Hepatocyte (in vitro differentiated cells): ENCODE measurements at regions not wholly inside any gene's neighbourhood (a gene's known extent, or its start where the extent isn't known, plus 50 kb on each side); places are given as distances from the start of the nearest gene placed in this dataset.

ENCODE experiments used
- DNase-seq: peaks from one replicate; pipeline ENCODE4 v3.0.0-alpha.2; 2016; ENCODE audit warnings: low spot score
- H2AFZ ChIP-seq: fragments of 200-600 bp; sonication (generic); 2 replicates; pipeline ENCODE4 v1.6.0; 2016; ENCODE audit warnings: antibody characterized with exemption, mild to moderate bottlenecking
- H3K27ac ChIP-seq: fragments of 200-600 bp; sonication (generic); 2 replicates; pipeline ENCODE4 v1.5.1; 2016; ENCODE audit warnings: mild to moderate bottlenecking
- H3K27me3 ChIP-seq: fragments of 200-600 bp; sonication (generic); 2 replicates; pipeline ENCODE4 v1.6.1; 2016
- H3K36me3 ChIP-seq: fragments of 200-600 bp; sonication (generic); replicated peaks from 2 replicates; pipeline ENCODE4 v1.5.1; 2016; ENCODE audit warnings: low read depth; ENCODE audit not compliant: insufficient read depth
- H3K4me1 ChIP-seq: fragments of 200-600 bp; sonication (generic); 2 replicates; pipeline ENCODE4 v1.5.1; 2016; ENCODE audit warnings: mild to moderate bottlenecking, moderate library complexity; ENCODE audit not compliant: insufficient read depth
- H3K4me2 ChIP-seq: fragments of 200-600 bp; sonication (generic); 2 replicates; pipeline ENCODE4 v1.6.0; 2016
- H3K4me3 ChIP-seq: fragments of 200-600 bp; sonication (generic); 2 replicates; pipeline ENCODE4 v1.5.1; 2016; ENCODE audit warnings: mild to moderate bottlenecking
- H3K79me2 ChIP-seq: fragments of 200-600 bp; sonication (generic); 2 replicates; pipeline ENCODE4 v1.6.0; 2017; ENCODE audit warnings: mild to moderate bottlenecking
- H3K9me2 ChIP-seq: fragments of 200-600 bp; sonication (generic); replicated peaks from 2 replicates; pipeline ENCODE4 v1.6.0; 2017; ENCODE audit warnings: mild to moderate bottlenecking; ENCODE audit not compliant: insufficient read depth
- H3K9me3 ChIP-seq: fragments of 200-600 bp; sonication (generic); 2 replicates; pipeline ENCODE4 v1.5.1; 2016; ENCODE audit warnings: low read depth, mild to moderate bottlenecking
- H4K20me1 ChIP-seq: fragments of 200-600 bp; sonication (generic); 2 replicates; pipeline ENCODE4 v1.6.0; 2016; ENCODE audit warnings: mild to moderate bottlenecking; ENCODE audit not compliant: insufficient read depth, poor library complexity, severe bottlenecking
- EZH2 ChIP-seq: fragments of 200-600 bp; sonication (generic); IDR thresholded peaks from 2 replicates; pipeline ENCODE4 v1.6.1; 2016; ENCODE audit warnings: antibody characterized with exemption, mild to moderate bottlenecking, borderline replicate concordance
- EZH2phosphoT487 ChIP-seq: fragments of 200-600 bp; sonication (generic); IDR thresholded peaks from one replicate; pipeline ENCODE4 v1.6.1; 2018; ENCODE audit warnings: antibody characterized with exemption, mild to moderate bottlenecking, low read depth, moderate library complexity; ENCODE audit not compliant: unreplicated experiment, severe bottlenecking
- WGBS: methylation state at CpG from one replicate; pipeline ENCODE4 v1.1.6; 2016; ENCODE audit warnings: low lambda C conversion rate; ENCODE audit errors: missing lambda C conversion rate; 5-methylcytosine and 5-hydroxymethylcytosine counted together
- TF ChIP-seq, protein P1 (sequence below): fragments of 200-600 bp; sonication (generic); IDR thresholded peaks from 2 replicates; pipeline ENCODE4 v1.5.1; 2016; ENCODE audit warnings: antibody characterized with exemption, mild to moderate bottlenecking; ENCODE audit not compliant: poor library complexity

DNA sequence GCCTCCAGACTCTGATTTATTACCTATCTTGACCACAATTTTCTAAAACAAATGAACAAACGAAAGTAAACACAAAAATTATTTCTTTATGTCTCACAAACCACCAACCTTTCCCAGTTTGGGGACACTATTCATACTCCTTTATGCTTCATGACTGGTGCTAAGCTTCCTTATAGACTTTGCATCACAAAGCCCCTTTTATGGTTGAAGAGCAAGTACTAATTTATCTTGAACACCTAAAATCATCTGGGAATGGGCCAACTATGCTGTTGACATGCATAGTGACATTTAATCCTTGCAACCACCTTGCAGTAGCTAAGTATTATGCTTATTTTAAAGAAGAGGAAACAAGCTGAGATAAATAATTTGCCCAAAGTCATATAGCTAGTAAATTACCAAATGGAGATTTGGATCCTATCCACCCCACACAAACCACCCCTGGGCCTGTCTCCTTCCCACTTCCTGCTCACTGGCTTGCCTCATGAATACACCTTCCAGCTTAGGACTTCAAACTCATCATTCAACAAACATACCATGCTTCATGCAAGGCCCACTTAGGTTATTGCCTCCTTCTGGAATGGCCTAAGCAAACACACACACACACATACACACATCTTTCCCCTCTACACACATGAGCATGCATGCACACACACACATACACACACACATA, 192.2 kb downstream of the PLPP3 start:
- H2AFZ ChIP-seq, result no peak overlapping the region
- no peaks in the 10 kb centered on the region for H4K20me1 ChIP-seq
- no peak overlapping the region for H3K4me2 ChIP-seq
- peaks cover 8% of the 10 kb centered on the region for H3K4me1 ChIP-seq
- no peaks in the 10 kb centered on the region for H3K36me3 ChIP-seq
- no peaks in the 10 kb centered on the region for H3K9me3 ChIP-seq
- H3K79me2 ChIP-seq, result no peaks in the 10 kb centered on the region
- H3K27me3 ChIP-seq, result no peaks in the 10 kb centered on the region
- no peak for TF ChIP-seq EZH2phosphoT487
- TF ChIP-seq, protein P1, sequence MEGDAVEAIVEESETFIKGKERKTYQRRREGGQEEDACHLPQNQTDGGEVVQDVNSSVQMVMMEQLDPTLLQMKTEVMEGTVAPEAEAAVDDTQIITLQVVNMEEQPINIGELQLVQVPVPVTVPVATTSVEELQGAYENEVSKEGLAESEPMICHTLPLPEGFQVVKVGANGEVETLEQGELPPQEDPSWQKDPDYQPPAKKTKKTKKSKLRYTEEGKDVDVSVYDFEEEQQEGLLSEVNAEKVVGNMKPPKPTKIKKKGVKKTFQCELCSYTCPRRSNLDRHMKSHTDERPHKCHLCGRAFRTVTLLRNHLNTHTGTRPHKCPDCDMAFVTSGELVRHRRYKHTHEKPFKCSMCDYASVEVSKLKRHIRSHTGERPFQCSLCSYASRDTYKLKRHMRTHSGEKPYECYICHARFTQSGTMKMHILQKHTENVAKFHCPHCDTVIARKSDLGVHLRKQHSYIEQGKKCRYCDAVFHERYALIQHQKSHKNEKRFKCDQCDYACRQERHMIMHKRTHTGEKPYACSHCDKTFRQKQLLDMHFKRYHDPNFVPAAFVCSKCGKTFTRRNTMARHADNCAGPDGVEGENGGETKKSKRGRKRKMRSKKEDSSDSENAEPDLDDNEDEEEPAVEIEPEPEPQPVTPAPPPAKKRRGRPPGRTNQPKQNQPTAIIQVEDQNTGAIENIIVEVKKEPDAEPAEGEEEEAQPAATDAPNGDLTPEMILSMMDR, result no peak
- no peak for TF ChIP-seq EZH2
- WGBS, result 81% methylated on average over 1 of the region's 1 CpG
- no peak for DNase-seq
- peak overlapping the region; percentile 2 for H3K27ac ChIP-seq
- no peak overlapping the region for H3K4me3 ChIP-seq
- H3K9me2 ChIP-seq, result no peaks in the 10 kb centered on the region

DNA sequence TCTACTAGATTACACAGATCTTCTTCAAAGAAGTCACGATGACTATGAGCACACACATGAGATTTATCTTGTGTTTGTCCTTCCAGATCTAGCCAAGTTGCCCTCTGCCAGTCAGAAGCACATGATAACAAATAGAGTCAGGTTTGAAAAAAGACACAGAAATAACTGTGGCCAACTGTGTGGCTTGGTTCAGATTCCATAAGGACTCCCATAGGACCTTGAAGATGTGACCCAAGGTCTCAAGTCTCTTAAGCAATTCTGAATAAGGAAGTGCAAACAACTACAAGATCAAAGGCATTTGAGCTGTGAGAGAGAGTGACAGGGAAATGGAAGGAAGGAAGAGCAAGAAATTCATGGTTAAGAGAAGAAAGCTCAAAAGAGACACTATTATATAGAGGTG, 194.0 kb downstream of the PLPP3 start:
- no peak overlapping the region for H3K4me3 ChIP-seq

DNA sequence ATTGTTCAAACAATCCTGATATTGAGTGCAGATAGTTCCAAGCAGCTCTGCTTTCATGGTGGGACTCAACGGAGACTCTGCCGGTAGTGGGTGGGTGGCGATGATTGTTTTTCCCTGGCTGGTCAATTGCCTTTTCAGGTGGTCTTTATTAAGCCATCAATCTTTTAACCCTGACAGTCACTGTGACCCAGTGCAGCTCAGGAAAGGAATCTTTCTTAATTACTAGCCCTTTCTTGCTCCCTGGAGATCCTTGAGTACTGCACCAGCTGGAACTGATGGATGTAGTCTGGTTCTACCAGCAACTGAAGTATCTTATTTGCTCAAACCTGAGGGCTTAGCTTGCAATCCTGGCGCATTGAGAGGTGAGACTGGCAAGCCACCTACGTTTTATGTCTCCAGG, 196.4 kb downstream of the PLPP3 start:
- no peaks in the 10 kb centered on the region for H3K9me3 ChIP-seq
- H4K20me1 ChIP-seq, result no peaks in the 10 kb centered on the region
- no peaks in the 10 kb centered on the region for H3K36me3 ChIP-seq
- H2AFZ ChIP-seq, result no peak overlapping the region
- H3K27me3 ChIP-seq, result no peaks in the 10 kb centered on the region
- H3K79me2 ChIP-seq, result no peaks in the 10 kb centered on the region
- no peak for DNase-seq
- TF ChIP-seq EZH2phosphoT487, result no peak
- no peak for TF ChIP-seq EZH2
- TF ChIP-seq, protein P1, result no peak
- no peak overlapping the region for H3K27ac ChIP-seq
- H3K4me2 ChIP-seq, result no peak overlapping the region
- peaks cover 10% of the 10 kb centered on the region for H3K4me1 ChIP-seq
- no peaks in the 10 kb centered on the region for H3K9me2 ChIP-seq
- H3K4me3 ChIP-seq, result no peak overlapping the region
- 83% methylated on average over 5 of the region's 5 CpGs for WGBS

More for the DNA sequence above, 194.0 kb downstream of the PLPP3 start:
- no peak overlapping the region for H2AFZ ChIP-seq
- H3K79me2 ChIP-seq, result no peaks in the 10 kb centered on the region
- peaks cover 5% of the 10 kb centered on the region for H3K4me1 ChIP-seq
- no peaks in the 10 kb centered on the region for H3K9me3 ChIP-seq
- H3K4me2 ChIP-seq, result no peak overlapping the region
- 55% methylated on average over 1 of the region's 1 CpG for WGBS
- H3K9me2 ChIP-seq, result no peaks in the 10 kb centered on the region
- TF ChIP-seq EZH2phosphoT487, result no peak
- TF ChIP-seq EZH2, result no peak
- TF ChIP-seq, protein P1, result no peak
- no peaks in the 10 kb centered on the region for H3K27me3 ChIP-seq
- DNase-seq, result no peak
- peak overlapping the region; percentile 7 for H3K27ac ChIP-seq
- H4K20me1 ChIP-seq, result no peaks in the 10 kb centered on the region
- H3K36me3 ChIP-seq, result no peaks in the 10 kb centered on the region
